GM19240 (cell line): ENCODE measurements at regions not wholly inside any gene's neighbourhood (a gene's known extent, or its start where the extent isn't known, plus 50 kb on each side); places are given as distances from the start of the nearest gene placed in this dataset.

Source experiments
- DNase-seq: peaks from one replicate; pipeline ENCODE4 v3.0.0; 2011; ENCODE audit warnings: low spot score; ENCODE audit not compliant: insufficient read length

DNA sequence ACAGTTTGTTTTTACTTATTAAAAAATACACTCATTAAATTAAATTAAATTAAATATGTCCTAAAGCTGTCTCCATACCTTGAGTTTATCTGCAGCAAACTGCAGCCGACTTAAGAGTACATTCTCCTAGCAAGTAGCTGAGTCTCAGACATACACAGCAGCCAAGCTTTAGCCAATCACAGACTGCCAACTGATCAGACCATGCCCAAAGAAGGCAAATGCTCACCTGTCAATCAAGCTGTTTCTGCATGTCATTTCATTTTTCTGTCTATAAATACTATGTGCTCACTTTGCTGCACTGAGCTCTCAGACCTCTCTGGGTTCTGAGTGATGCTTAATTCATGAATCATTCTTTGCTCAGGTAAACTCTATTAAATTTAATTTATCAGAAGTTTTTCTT is 280.9 kb upstream of the EPHA5 start:
- no peak for DNase-seq

DNA sequence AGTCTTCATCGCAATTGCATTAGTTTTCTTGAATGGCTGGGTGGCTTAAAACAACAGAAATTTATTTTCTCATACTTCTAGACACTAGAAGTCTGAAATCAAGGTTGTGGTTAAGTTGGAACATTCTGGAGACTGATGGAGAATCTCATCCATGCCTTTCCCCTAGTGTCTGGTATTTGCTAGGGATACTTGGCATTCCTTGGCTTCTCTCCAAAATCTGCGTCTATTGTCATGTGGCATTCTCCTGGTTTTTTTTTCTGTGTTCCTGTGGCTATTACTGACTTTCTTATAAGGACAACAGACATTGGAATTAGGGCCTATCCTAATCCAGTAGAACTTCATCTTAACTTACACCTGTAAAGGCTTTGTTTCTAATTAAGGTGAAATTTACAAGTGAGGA is 272.8 kb upstream of the EPHA5 start:
- no peak for DNase-seq

DNA sequence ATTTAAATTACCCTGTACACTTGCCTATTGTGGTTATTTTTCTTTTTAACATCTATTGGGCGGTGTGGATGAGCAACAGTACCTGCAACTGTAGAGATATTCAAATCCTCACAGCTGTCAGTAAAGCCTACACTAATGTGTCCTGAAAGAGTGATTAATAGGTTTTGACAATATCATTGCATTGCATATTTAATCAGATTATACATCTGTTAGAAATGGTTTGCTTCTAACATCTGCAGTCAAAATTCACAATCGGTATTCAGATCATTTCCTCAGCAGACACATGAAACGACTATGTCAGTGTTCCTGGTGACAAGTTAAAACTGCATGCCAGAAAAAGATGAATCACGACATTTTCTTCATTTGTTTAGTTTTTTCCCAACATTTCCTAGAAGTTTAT is 254.6 kb upstream of the EPHA5 start:
- no peak for DNase-seq

GRCh38 chr4:65923616-65924015 is 253.3 kb upstream of the EPHA5 start:
- no peak for DNase-seq

- no peak for DNase-seq
Observed at GRCh38 chr4:65921180-65921579, 250.9 kb upstream of the EPHA5 start.

GRCh38 chr4:65918872-65919271 is 248.6 kb upstream of the EPHA5 start:
- DNase-seq, result no peak

GRCh38 chr4:65918212-65918611 is 247.9 kb upstream of the EPHA5 start:
- DNase-seq, result no peak

DNA sequence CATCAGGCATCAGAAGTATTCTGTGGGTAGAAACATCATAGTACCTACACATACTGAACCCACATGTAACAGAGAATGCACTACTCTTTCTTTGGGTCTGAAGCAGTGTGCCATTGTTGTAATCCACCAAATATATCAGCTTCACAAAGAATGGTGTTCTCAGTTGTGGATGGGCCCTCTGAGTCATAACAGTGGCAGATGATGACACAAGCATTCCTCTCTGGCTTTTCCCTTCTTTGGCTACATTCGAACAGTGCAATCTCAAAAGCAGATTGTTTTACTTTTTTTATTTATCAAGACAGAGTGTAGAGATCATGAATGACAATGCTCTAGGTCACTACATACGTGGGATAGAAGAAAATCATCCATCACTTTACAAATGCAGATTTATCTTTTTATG is 247.2 kb upstream of the EPHA5 start:
- DNase-seq, result no peak

GRCh38 chr4:65911720-65912119 is 241.4 kb upstream of the EPHA5 start:
- no peak for DNase-seq

- no peak for DNase-seq
Observed at GRCh38 chr4:65893957-65894755, 223.9 kb upstream of the EPHA5 start.

DNA sequence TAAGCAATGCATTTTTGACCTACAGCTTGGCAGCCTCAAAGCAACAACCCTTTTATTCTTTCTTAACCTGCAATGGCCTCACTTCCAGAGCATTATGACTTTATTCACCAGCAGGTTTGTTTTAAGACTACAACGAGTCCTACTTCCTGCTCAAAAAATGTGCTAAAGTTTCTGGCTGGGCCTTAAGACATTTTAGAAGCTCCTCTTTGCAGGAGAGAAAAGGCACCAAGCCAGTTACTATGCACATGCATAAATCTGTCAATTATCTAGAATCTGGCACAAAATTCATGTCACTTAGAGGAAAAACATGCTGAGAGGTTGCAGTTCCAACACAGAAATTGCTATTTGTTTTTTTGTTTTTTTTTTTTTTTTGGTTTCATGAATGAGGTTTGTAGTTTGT is 223.0 kb upstream of the EPHA5 start:
- DNase-seq, result no peak

- no peak for DNase-seq
Observed at GRCh38 chr4:65880594-65880993, 210.3 kb upstream of the EPHA5 start.

DNA sequence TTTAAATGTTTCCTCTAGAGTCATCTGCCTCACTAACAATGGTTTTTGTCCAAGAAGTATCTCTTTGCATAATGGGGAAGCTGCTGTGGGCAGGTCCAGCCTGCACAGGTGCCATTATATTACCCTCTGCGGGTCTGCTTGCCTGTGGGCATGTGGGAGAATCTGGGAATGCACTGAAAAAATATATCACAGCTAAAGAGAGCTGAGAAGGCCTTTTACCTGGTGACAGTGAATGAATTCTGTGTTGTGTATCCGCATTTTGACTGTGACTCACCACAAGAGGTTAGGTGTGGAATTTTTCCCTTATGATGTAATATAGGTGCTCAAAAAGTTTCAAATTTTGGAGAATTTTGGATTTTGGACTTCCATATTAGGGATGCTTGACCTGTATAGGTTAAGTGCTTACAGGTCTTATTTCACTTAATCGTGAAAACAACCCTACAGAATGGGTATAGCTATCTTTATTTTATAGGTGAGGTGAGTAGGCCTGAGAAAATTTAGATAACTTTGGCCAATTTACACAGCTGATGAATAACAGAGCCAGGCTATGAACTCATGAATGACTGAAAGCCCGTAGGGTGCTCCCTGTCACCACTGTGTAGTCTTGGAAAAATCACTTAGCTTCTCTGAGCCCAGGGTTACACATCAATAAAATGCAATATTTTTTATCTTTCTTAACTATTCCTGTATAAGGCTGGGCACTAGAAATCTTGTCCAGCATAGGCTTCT is 198.0 kb upstream of the EPHA5 start:
- DNase-seq, result no peak

DNA sequence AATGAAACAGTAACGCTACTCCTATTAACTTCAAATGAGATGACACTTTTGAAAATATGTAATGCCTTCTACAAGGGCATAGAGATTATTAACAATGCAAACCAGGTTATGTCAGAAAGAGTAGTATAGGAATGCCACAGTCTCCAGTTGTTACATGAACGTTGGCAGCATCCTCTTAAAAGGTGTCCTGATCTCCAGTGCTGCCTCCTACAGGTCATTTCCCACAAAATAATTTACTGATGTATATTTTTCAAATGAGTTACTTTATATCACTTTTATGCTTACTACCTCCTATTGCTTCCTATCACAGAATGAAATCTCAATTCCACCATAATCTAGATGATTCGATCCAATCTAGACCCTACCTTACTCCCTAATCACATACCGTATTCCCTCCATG is 195.2 kb upstream of the EPHA5 start:
- no peak for DNase-seq

DNA sequence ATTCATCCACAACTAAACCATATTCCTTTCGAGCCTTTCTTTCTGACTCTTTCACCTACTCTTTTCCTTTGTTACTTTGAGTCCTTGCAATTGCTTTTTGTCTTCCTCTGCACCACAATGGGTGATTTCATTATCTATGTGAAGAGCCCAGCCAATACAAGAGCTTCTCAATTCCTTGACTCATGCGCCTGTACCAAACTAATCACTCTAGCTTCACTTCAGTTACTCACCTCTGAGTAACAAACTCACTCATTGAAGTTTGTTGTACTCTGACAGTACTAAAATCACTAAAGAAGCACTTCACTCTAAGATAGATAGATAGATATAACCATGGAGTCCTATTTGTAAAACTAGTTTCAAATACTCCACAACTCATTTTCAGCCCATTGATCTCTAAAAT is 191.7 kb upstream of the EPHA5 start:
- no peak for DNase-seq

- no peak for DNase-seq
Observed at GRCh38 chr4:65845199-65845773, 175.0 kb upstream of the EPHA5 start.

DNA sequence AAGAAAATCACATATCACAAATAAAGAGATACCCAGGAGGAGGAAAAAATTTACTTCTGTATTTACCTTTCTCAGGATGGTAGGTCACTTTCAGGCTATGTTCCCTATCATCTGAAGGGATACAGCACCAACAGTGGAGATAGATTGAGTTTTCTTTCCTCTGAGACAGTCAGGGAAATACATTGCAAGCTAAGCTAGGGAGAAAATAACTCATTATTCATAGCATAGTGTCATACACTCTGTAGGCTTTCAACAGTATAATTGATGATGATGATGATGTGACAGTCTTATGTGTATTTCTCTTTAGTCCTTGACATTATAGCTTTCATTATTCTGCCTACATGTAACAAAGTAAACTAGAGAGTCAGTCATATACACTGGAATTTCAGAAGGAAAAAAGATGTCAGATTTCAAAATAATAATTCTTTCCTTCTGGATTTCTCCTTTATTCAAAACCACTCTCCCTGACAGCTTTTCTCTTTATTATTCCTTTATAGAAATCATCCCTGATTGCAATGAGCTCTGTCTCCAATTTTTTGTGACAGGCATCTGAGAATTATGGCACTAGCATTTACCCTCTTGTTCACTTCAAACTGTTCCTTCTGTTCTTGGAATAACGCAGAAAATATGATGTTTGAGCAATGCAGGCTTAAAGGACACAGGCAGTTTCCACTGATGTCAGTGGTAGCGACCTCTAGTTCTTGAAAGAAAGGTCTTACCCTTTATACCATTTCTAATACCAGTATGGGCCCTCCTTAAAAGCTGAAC is 169.1 kb upstream of the EPHA5 start:
- DNase-seq, result no peak

GRCh38 chr4:65834707-65835106 is 164.4 kb upstream of the EPHA5 start:
- no peak for DNase-seq

- DNase-seq, result no peak
Observed at GRCh38 chr4:65831828-65832227, 161.5 kb upstream of the EPHA5 start.

- no peak for DNase-seq
Observed at GRCh38 chr4:65825116-65825753, 154.9 kb upstream of the EPHA5 start.

DNA sequence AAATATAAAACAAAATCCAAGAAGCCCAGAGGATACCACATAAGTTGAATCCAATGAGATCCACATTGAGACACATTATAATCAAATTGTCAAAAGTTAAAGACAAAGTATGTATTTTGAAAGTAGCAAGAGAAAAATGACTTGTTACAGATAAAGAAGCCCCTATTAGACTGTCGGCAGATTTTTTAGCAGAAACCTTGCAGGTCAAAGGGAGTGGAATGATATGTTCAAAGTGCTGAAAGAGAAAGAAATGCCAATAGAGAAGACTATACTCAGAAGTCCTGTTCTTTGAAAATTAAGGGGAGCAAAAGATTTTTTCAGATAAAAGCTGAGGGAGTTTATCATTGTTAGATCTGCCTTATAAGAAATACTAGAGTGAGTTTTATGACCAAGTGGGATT is 148.9 kb upstream of the EPHA5 start:
- DNase-seq, result no peak
